K562 (cell line): ENCODE measurements at regions not wholly inside any gene's neighbourhood (a gene's known extent, or its start where the extent isn't known, plus 50 kb on each side); places are given as distances from the start of the nearest gene placed in this dataset.

Source experiments
- EP300 ChIP-seq: IDR thresholded peaks from 2 replicates; pipeline ENCODE4 v1.6.1; 2012; ENCODE audit warnings: low read length, improper control_type of control experiment
- FUS ChIP-seq: fragments of 200-400 bp; formaldehyde crosslinking; optimal IDR thresholded peaks from 2 replicates; pipeline ENCODE3; 2017; ENCODE audit warnings: low read depth, low read length
- SIRT6 ChIP-seq: IDR thresholded peaks from one replicate; pipeline ENCODE4 v1.6.1; 2012; ENCODE audit warnings: low read depth, mild to moderate bottlenecking, control low read depth, inconsistent platforms, low read length, moderate library complexity
- U2AF1 ChIP-seq: fragments of 200-400 bp; formaldehyde crosslinking; optimal IDR thresholded peaks from 2 replicates; pipeline ENCODE3; 2017; ENCODE audit warnings: mild to moderate bottlenecking, low read depth, low read length, moderate library complexity

GRCh38 chr4:66123190-66123589 lies 452.9 kb upstream of the EPHA5 start:
- TF ChIP-seq EP300: no peak
- no peak for TF ChIP-seq U2AF1
- no peak for TF ChIP-seq SIRT6
- no peak for TF ChIP-seq FUS
